NCI-H526 (cell line): ENCODE measurements at regions not wholly inside any gene's neighbourhood (a gene's known extent, or its start where the extent isn't known, plus 50 kb on each side); places are given as distances from the start of the nearest gene placed in this dataset.

Source experiments
- DNase-seq, 2 experiments: peaks; one replicate each; lab custom pipeline; 2025; lab: John Stamatoyannopoulos, UW

- no peak for DNase-seq
Measured at GRCh38 chrX:794311-794710, 163.7 kb downstream of the SHOX start.

GRCh38 chrX:793216-793770, 162.7 kb downstream of the SHOX start:
- no peak for DNase-seq

- DNase-seq, result no peak
Measured at GRCh38 chrX:791479-792034, 161.0 kb downstream of the SHOX start.

GRCh38 chrX:790783-791360, 160.3 kb downstream of the SHOX start:
- DNase-seq, result no peak

- no peak for DNase-seq
Measured at GRCh38 chrX:790041-790506, 159.5 kb downstream of the SHOX start.

GRCh38 chrX:789096-789495, 158.5 kb downstream of the SHOX start:
- DNase-seq, result no peak

- DNase-seq, result no peak
Measured at GRCh38 chrX:786441-786881, 155.9 kb downstream of the SHOX start.

- DNase-seq, result no peak
Measured at GRCh38 chrX:784829-785228, 154.2 kb downstream of the SHOX start.

GRCh38 chrX:781224-782204, 150.9 kb downstream of the SHOX start:
- no peak for DNase-seq

GRCh38 chrX:776529-777230, 146.1 kb downstream of the SHOX start:
- no peak for DNase-seq

GRCh38 chrX:776061-776460, 145.5 kb downstream of the SHOX start:
- no peak for DNase-seq

- DNase-seq, result no peak
Measured at GRCh38 chrX:774536-774935, 143.9 kb downstream of the SHOX start.

- no peak for DNase-seq
Measured at GRCh38 chrX:773292-774025, 142.9 kb downstream of the SHOX start.

GRCh38 chrX:771536-771935, 140.9 kb downstream of the SHOX start:
- no peak for DNase-seq

- DNase-seq, result peak in 1 of 2 experiments; percentile 36
Measured at GRCh38 chrX:769796-770195, 139.2 kb downstream of the SHOX start.

- DNase-seq, result no peak
Measured at GRCh38 chrX:768596-768995, 138.0 kb downstream of the SHOX start.

- no peak for DNase-seq
Measured at GRCh38 chrX:758917-759316, 128.3 kb downstream of the SHOX start.

- no peak for DNase-seq
Measured at GRCh38 chrX:750812-751211, 120.2 kb downstream of the SHOX start.

GRCh38 chrX:750263-750662, 119.7 kb downstream of the SHOX start:
- no peak for DNase-seq

- no peak for DNase-seq
Measured at GRCh38 chrX:747176-747575, 116.6 kb downstream of the SHOX start.

- no peak for DNase-seq
Measured at GRCh38 chrX:739611-740010, 109.0 kb downstream of the SHOX start.
